HepG2 (cell line): ENCODE measurements at regions not wholly inside any gene's neighbourhood (a gene's known extent, or its start where the extent isn't known, plus 50 kb on each side); places are given as distances from the start of the nearest gene placed in this dataset.

Experiments used
- FOXA1 ChIP-seq, 2 experiments: fragments of 450-650 bp in 1 of 2; sonication (generic) in 1 of 2; formaldehyde crosslinking in 1 of 2; IDR thresholded peaks; 2 replicates each; pipeline versions ENCODE4 v1.4.0 to v1.6.1; 2016 to 2020; ENCODE audit warnings: missing genetic modification reagents in 1 of 2
- FOXA3 ChIP-seq: IDR thresholded peaks from 2 replicates; pipeline ENCODE4 v1.6.1; 2016; ENCODE audit warnings: missing genetic modification reagents, missing compliant biosample characterization
- HOXD1 ChIP-seq: sonication (generic); formaldehyde crosslinking; IDR thresholded peaks from 2 replicates; pipeline ENCODE4 v1.5.0; 2020; ENCODE audit warnings: missing genetic modification reagents
- IKZF1 ChIP-seq: fragments of 450-650 bp; IDR thresholded peaks from 2 replicates; pipeline ENCODE4 v1.7.1; 2016
- KLF13 ChIP-seq: sonication (generic); formaldehyde crosslinking; IDR thresholded peaks from 2 replicates; pipeline ENCODE4 v1.4.0; 2020; ENCODE audit warnings: mild to moderate bottlenecking, missing genetic modification reagents
- MAZ ChIP-seq, 2 experiments: sonication (generic) in 1 of 2; formaldehyde crosslinking in 1 of 2; IDR thresholded peaks; 2 replicates each; pipeline versions ENCODE4 v1.5.0 to v1.6.1; 2012 to 2020; ENCODE audit warnings: low read depth in 2 of 2, mild to moderate bottlenecking in 2 of 2, borderline replicate concordance in 1 of 2, improper control_type of control experiment in 1 of 2, low read length in 1 of 2, missing genetic modification reagents in 1 of 2, moderate library complexity in 1 of 2
- MED8 ChIP-seq: sonication (generic); formaldehyde crosslinking; IDR thresholded peaks from 2 replicates; pipeline ENCODE4 v1.8.1; 2023; ENCODE audit warnings: mild to moderate bottlenecking, missing genetic modification reagents; ENCODE audit not compliant: insufficient replicate concordance
- MYNN ChIP-seq: sonication (generic); formaldehyde crosslinking; IDR thresholded peaks from 2 replicates; pipeline ENCODE4 v1.4.0; 2020; ENCODE audit warnings: mild to moderate bottlenecking, low read depth, missing genetic modification reagents
- NAIF1 ChIP-seq: sonication (generic); formaldehyde crosslinking; IDR thresholded peaks from 2 replicates; pipeline ENCODE4 v1.5.0; 2020; ENCODE audit warnings: mild to moderate bottlenecking, missing genetic modification reagents, borderline replicate concordance
- NFE2 ChIP-seq: sonication (generic); formaldehyde crosslinking; IDR thresholded peaks from 2 replicates; pipeline ENCODE4 v1.4.0; 2020; ENCODE audit warnings: missing genetic modification reagents
- NFKBIZ ChIP-seq: IDR thresholded peaks from 2 replicates; pipeline ENCODE4 v1.6.1; 2018; ENCODE audit warnings: missing genetic modification reagents, missing compliant biosample characterization
- POGZ ChIP-seq: sonication (generic); formaldehyde crosslinking; IDR thresholded peaks from 2 replicates; pipeline ENCODE4 v1.4.0; 2020; ENCODE audit warnings: mild to moderate bottlenecking, missing genetic modification reagents
- PPARG ChIP-seq: conservative IDR thresholded peaks from 2 replicates; pipeline ENCODE4 v1.6.1; 2016; ENCODE audit warnings: missing biosample characterization, missing genetic modification reagents
- RAD21 ChIP-seq: fragments of 450-650 bp; formaldehyde crosslinking; IDR thresholded peaks from 2 replicates; pipeline ENCODE4 v1.5.0; 2020; ENCODE audit warnings: mild to moderate bottlenecking
- SRY ChIP-seq: sonication (generic); formaldehyde crosslinking; IDR thresholded peaks from 2 replicates; pipeline ENCODE4 v1.8.0; 2022; ENCODE audit warnings: mild to moderate bottlenecking, missing genetic modification reagents
- XBP1 ChIP-seq: sonication (generic); formaldehyde crosslinking; IDR thresholded peaks from 2 replicates; pipeline ENCODE4 v1.5.0; 2020; ENCODE audit warnings: missing genetic modification reagents
- ZFX ChIP-seq: sonication (generic); formaldehyde crosslinking; IDR thresholded peaks from 2 replicates; pipeline ENCODE4 v1.4.0; 2020; ENCODE audit warnings: mild to moderate bottlenecking, low read depth, missing genetic modification reagents, moderate library complexity
- ZNF12 ChIP-seq: sonication (generic); formaldehyde crosslinking; IDR thresholded peaks from 2 replicates; pipeline ENCODE4 v1.5.0; 2020; ENCODE audit warnings: missing genetic modification reagents
- ZNF333 ChIP-seq: sonication (generic); formaldehyde crosslinking; IDR thresholded peaks from 2 replicates; pipeline ENCODE4 v1.4.0; 2020; ENCODE audit warnings: mild to moderate bottlenecking, missing genetic modification reagents, borderline replicate concordance
- ZNF337 ChIP-seq: sonication (generic); formaldehyde crosslinking; IDR thresholded peaks from 2 replicates; pipeline ENCODE4 v1.5.1; 2020; ENCODE audit warnings: missing genetic modification reagents, low read depth, mild to moderate bottlenecking, borderline replicate concordance
- ZNF44 ChIP-seq: sonication (generic); formaldehyde crosslinking; IDR thresholded peaks from 2 replicates; pipeline ENCODE4 v1.5.1; 2020; ENCODE audit warnings: mild to moderate bottlenecking, missing genetic modification reagents
- ZNF768 ChIP-seq: sonication (generic); formaldehyde crosslinking; IDR thresholded peaks from 2 replicates; pipeline ENCODE4 v1.4.0; 2020; ENCODE audit warnings: missing genetic modification reagents
- ZNF772 ChIP-seq: sonication (generic); formaldehyde crosslinking; IDR thresholded peaks from 2 replicates; pipeline ENCODE4 v1.5.0; 2020; ENCODE audit warnings: mild to moderate bottlenecking, missing genetic modification reagents
- ZNF792 ChIP-seq: IDR thresholded peaks from 2 replicates; pipeline ENCODE4 v1.6.1; 2016
- TF ChIP-seq, protein P1 (sequence below): sonication (generic); formaldehyde crosslinking; IDR thresholded peaks from 2 replicates; pipeline ENCODE4 v1.4.0; 2020; ENCODE audit warnings: missing genetic modification reagents
- TF ChIP-seq, protein P2 (sequence below): sonication (generic); formaldehyde crosslinking; IDR thresholded peaks from 2 replicates; pipeline ENCODE4 v1.8.0; 2022; ENCODE audit warnings: mild to moderate bottlenecking, missing genetic modification reagents; ENCODE audit not compliant: insufficient replicate concordance
- TF ChIP-seq, protein P3 (sequence below): sonication (generic); formaldehyde crosslinking; IDR thresholded peaks from 2 replicates; pipeline ENCODE4 v1.5.0; 2020; ENCODE audit warnings: missing genetic modification reagents

DNA sequence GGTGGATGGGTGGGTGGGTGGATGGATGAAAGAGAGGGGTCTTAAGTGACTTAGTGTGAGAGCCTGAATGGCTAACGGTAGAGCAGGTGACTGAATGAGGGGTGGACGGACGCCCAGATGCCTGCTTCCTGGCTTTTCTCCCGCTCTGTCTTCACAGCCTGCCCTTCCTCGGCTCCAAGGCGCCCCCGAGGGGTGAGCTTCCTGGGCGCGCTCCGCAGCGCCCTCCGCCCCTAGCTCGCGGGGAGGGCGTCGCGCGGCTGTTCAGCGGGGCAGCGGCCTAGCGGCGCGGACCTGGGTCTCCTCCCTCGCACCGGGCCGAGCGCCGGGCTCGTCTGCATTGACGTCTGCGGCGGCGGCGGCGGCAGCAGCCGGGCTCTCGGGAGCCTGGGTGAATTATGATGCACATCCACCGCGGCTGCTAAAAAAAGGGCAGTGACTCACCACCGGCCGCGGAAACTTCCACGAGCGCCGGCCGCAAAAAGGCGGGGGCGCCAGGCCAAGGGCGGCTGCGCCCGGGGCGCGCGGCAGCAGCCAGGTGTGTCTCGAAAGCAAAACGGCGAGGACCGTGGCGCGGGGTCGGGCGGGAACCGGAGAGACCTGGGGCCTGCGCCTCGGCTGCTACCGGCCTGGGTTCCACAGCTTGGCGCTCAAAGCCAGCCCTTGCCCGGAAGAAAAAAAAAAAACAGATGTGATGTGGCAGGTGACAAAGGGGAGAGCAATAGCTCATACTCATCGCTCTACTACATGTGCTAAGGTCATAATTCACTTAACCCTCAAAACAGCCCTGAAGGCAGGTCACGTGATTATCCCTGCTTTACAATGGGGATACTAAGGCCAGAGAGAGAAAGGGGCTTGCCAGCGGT lies 143.0 kb upstream of the ADRA1B start (continued):
- peak; percentile 31; the same call in 1 of the 2 replicates for TF ChIP-seq ZNF768 (CRISPR knock-in tag)
- TF ChIP-seq ZNF337 (CRISPR knock-in tag), result no peak
- no peak for TF ChIP-seq FOXA1 (IDR thresholded peaks at IDR 0.05)
- TF ChIP-seq FOXA1 (CRISPR knock-in tag; IDR thresholded peaks at IDR 0.05), result no peak
- peak; percentile 48; the same call in 1 of the 2 replicates for TF ChIP-seq ZFX (CRISPR knock-in tag)
- TF ChIP-seq, protein P1, sequence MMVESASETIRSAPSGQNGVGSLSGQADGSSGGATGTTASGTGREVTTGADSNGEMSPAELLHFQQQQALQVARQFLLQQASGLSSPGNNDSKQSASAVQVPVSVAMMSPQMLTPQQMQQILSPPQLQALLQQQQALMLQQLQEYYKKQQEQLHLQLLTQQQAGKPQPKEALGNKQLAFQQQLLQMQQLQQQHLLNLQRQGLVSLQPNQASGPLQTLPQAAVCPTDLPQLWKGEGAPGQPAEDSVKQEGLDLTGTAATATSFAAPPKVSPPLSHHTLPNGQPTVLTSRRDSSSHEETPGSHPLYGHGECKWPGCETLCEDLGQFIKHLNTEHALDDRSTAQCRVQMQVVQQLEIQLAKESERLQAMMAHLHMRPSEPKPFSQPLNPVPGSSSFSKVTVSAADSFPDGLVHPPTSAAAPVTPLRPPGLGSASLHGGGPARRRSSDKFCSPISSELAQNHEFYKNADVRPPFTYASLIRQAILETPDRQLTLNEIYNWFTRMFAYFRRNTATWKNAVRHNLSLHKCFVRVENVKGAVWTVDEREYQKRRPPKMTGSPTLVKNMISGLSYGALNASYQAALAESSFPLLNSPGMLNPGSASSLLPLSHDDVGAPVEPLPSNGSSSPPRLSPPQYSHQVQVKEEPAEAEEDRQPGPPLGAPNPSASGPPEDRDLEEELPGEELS, result no peak
- no peak for TF ChIP-seq ZNF44 (CRISPR knock-in tag)
- TF ChIP-seq, protein P2, sequence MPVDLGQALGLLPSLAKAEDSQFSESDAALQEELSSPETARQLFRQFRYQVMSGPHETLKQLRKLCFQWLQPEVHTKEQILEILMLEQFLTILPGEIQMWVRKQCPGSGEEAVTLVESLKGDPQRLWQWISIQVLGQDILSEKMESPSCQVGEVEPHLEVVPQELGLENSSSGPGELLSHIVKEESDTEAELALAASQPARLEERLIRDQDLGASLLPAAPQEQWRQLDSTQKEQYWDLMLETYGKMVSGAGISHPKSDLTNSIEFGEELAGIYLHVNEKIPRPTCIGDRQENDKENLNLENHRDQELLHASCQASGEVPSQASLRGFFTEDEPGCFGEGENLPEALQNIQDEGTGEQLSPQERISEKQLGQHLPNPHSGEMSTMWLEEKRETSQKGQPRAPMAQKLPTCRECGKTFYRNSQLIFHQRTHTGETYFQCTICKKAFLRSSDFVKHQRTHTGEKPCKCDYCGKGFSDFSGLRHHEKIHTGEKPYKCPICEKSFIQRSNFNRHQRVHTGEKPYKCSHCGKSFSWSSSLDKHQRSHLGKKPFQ (CRISPR knock-in tag), result no peak
- TF ChIP-seq ZNF12 (CRISPR knock-in tag), result no peak
- TF ChIP-seq ZNF792 (CRISPR knock-in tag), result no peak
- no peak for TF ChIP-seq POGZ (CRISPR knock-in tag)
- TF ChIP-seq SRY (CRISPR knock-in tag), result no peak
- TF ChIP-seq, protein P3, sequence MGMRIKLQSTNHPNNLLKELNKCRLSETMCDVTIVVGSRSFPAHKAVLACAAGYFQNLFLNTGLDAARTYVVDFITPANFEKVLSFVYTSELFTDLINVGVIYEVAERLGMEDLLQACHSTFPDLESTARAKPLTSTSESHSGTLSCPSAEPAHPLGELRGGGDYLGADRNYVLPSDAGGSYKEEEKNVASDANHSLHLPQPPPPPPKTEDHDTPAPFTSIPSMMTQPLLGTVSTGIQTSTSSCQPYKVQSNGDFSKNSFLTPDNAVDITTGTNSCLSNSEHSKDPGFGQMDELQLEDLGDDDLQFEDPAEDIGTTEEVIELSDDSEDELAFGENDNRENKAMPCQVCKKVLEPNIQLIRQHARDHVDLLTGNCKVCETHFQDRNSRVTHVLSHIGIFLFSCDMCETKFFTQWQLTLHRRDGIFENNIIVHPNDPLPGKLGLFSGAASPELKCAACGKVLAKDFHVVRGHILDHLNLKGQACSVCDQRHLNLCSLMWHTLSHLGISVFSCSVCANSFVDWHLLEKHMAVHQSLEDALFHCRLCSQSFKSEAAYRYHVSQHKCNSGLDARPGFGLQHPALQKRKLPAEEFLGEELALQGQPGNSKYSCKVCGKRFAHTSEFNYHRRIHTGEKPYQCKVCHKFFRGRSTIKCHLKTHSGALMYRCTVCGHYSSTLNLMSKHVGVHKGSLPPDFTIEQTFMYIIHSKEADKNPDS (CRISPR knock-in tag), result no peak
- TF ChIP-seq XBP1 (CRISPR knock-in tag), result no peak
- TF ChIP-seq ZNF333 (CRISPR knock-in tag), result no peak
- no peak for TF ChIP-seq MAZ (IDR thresholded peaks at IDR 0.05; ENCODE audit: borderline replicate concordance, low read depth, low read length)
- TF ChIP-seq MAZ (CRISPR knock-in tag; IDR thresholded peaks at IDR 0.05; ENCODE audit: low read depth), result no peak
- no peak for TF ChIP-seq NFKBIZ (CRISPR knock-in tag)
- TF ChIP-seq RAD21, result no peak
- TF ChIP-seq ZNF772 (CRISPR knock-in tag), result no peak
- no peak for TF ChIP-seq IKZF1
- TF ChIP-seq NAIF1 (CRISPR knock-in tag), result no peak
- no peak for TF ChIP-seq PPARG (CRISPR knock-in tag)
- TF ChIP-seq MYNN (CRISPR knock-in tag), result no peak
- TF ChIP-seq KLF13 (CRISPR knock-in tag), result no peak
- TF ChIP-seq NFE2 (CRISPR knock-in tag), result no peak
- 0 out of 2 replicates have a peak, but pooled peaks have one; percentile 19 for TF ChIP-seq HOXD1 (CRISPR knock-in tag)
- TF ChIP-seq FOXA3 (CRISPR knock-in tag), result no peak
- no peak for TF ChIP-seq MED8 (CRISPR knock-in tag)
